ENCODE measurements at regions not wholly inside any gene's neighbourhood (a gene's known extent, or its start where the extent isn't known, plus 50 kb on each side); places are given as distances from the start of the nearest gene placed in this dataset.

DNA sequence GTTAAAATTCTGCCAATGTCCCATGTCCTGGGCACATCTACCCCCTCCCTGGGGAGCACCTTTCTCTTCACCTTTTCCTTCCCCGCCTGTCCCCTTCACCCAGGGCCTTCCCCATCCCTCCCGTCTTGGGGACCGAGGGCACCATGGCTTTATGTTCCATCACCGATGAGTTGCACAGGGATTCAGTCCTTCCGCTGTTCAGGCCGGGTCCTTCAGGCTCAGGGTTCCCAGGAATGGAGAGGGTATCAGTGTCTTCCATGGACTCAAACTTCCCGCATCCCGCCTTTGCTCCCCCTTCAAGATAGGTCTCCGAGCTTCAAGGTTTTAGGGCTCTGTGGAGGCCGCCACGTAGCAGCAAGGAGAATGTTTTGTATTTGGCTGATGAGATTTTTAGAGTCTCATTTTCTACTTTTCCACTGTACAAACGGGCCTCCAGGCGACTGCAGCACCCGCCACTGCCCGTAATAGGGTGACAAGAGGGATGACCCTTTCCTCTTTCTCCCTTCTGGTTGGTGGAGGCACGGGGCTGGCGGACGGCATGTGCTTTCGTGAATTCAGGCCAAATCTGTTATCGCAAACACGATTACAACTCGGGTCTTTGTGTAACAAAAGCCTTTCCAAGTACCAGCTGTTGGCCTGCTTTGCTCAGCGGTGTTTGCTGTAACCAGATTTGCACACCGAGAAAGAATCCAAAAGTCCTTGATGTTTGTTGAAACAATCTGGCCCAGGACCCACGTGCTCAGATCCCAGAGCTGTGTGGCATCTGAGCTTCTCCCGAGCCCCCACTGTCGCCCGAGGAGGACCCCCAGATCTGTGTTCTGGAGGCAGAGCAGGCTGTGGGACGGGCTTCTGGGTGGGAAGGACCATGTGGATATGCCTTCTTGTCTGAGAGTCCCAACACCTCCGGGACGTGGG lies 236.3 kb downstream of the SEC14L1 start (continued):
- TF ChIP-seq, protein P1, sequence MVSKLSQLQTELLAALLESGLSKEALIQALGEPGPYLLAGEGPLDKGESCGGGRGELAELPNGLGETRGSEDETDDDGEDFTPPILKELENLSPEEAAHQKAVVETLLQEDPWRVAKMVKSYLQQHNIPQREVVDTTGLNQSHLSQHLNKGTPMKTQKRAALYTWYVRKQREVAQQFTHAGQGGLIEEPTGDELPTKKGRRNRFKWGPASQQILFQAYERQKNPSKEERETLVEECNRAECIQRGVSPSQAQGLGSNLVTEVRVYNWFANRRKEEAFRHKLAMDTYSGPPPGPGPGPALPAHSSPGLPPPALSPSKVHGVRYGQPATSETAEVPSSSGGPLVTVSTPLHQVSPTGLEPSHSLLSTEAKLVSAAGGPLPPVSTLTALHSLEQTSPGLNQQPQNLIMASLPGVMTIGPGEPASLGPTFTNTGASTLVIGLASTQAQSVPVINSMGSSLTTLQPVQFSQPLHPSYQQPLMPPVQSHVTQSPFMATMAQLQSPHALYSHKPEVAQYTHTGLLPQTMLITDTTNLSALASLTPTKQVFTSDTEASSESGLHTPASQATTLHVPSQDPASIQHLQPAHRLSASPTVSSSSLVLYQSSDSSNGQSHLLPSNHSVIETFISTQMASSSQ (IDR thresholded peaks at IDR 0.05; ENCODE audit: low read depth) = no peak
- TF ChIP-seq, protein P1 (CRISPR knock-in tag; IDR thresholded peaks at IDR 0.05; ENCODE audit: borderline replicate concordance) = peak; percentile 73; the same call in 1 of the 2 replicates
- TF ChIP-seq KAT2B (IDR thresholded peaks at IDR 0.05; ENCODE audit: borderline replicate concordance, low read depth, low read length) = no peak
- TF ChIP-seq MATR3 (CRISPR knock-in tag; IDR thresholded peaks at IDR 0.05) = no peak
- no peak for TF ChIP-seq ZNF138 (CRISPR knock-in tag; IDR thresholded peaks at IDR 0.05; ENCODE audit: low read depth)
- no peak for TF ChIP-seq SP140L (CRISPR knock-in tag; IDR thresholded peaks at IDR 0.05; ENCODE audit: borderline replicate concordance)
- no peak for TF ChIP-seq RFXANK (CRISPR knock-in tag; IDR thresholded peaks at IDR 0.05)
- TF ChIP-seq RBFOX2 (IDR thresholded peaks at IDR 0.05; ENCODE audit: low read depth, low read length) = no peak
- 0 out of 2 replicates have a peak, but pooled peaks have one; percentile 52 for TF ChIP-seq ZNF225 (CRISPR knock-in tag; IDR thresholded peaks at IDR 0.05)
- TF ChIP-seq, protein P2, sequence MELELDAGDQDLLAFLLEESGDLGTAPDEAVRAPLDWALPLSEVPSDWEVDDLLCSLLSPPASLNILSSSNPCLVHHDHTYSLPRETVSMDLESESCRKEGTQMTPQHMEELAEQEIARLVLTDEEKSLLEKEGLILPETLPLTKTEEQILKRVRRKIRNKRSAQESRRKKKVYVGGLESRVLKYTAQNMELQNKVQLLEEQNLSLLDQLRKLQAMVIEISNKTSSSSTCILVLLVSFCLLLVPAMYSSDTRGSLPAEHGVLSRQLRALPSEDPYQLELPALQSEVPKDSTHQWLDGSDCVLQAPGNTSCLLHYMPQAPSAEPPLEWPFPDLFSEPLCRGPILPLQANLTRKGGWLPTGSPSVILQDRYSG (CRISPR knock-in tag; IDR thresholded peaks at IDR 0.05) = 0 out of 2 replicates have a peak, but pooled peaks have one; percentile 32
- TF ChIP-seq EED (CRISPR knock-in tag; IDR thresholded peaks at IDR 0.05) = 0 out of 2 replicates have a peak, but pooled peaks have one; percentile 4
- TF ChIP-seq FOXO1 (CRISPR knock-in tag; IDR thresholded peaks at IDR 0.05) = peak; percentile 70
- TF ChIP-seq MAZ (IDR thresholded peaks at IDR 0.05; ENCODE audit: borderline replicate concordance, low read depth, low read length) = no peak
- 0 out of 2 replicates have a peak, but pooled peaks have one; percentile 36 for TF ChIP-seq MAZ (CRISPR knock-in tag; IDR thresholded peaks at IDR 0.05; ENCODE audit: low read depth)
- no peak for TF ChIP-seq DNMT1 (CRISPR knock-in tag; IDR thresholded peaks at IDR 0.05)

Data from HepG2 (cell line).